ENCODE measurements at regions not wholly inside any gene's neighbourhood (a gene's known extent, or its start where the extent isn't known, plus 50 kb on each side); places are given as distances from the start of the nearest gene placed in this dataset.

DNA sequence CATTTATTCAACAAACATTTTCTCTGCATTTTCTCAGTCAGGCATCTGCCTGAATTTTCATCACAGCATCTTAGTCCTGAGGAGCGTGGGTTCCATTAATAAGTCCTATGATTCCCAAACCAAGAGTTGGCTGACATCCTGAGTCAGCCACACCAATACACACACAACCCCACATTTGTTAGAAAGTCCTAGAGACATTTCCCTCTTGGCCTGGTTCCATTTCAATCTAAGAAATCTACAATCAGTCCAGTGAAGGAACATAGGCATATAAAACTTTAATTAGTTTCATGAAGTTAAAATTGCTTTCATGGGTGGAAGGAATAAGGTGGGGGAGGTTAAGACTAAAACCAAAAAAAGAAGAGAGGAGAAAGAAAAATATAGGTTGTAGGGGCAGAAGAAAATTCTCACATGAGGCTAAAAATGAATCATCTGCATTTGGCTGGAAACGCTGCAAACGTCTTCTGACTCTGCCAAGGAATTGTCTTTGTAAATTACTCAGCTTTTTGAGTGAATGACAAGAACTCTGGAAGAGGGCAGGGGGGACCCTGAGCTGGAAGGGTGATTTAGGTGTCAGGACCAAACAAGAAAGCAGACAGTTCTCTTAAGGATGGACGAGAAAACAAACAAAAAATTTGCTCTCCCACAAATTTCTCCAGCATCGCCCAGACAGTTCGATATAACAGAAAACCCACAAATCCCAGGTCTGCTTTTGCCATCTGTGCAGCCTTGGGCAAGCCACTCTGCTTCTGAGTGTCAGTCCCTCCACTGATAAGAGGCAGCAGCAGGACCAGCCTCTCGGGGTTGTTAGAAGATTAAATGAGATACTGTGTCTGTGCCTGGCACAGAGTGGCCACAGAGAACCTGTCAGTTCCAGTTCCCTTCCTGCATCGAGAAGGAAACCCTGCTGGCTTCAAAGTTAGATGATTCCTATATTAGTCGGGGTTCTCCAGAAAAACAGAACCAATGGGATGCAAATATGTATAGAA, 289.7 kb downstream of the CDK5RAP2 start:
- DNase-seq = no peak

- DNase-seq = no peak
These were observed 290.9 kb downstream of the CDK5RAP2 start for GRCh38 chr9:120289098-120289497.

DNA sequence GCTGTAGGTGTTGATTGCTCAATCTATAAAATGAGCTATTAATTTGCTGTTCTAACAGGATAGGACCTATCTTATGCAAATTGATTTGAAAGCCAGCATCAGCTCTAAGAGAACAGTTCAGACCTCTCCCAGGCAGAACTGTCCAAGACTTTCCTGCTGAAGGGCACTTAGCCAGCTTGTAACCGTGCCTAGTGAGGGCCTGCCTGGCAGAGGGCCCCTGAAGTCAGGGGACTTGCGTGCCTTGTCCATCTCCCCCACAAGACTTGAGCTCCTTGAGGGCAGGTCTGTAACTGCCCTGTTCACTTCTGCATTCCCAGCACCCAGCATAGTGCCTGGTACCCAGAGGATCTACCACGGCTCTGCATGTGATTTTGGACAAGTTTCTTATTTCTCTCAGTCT, 293.4 kb downstream of the CDK5RAP2 start:
- DNase-seq = no peak

DNA sequence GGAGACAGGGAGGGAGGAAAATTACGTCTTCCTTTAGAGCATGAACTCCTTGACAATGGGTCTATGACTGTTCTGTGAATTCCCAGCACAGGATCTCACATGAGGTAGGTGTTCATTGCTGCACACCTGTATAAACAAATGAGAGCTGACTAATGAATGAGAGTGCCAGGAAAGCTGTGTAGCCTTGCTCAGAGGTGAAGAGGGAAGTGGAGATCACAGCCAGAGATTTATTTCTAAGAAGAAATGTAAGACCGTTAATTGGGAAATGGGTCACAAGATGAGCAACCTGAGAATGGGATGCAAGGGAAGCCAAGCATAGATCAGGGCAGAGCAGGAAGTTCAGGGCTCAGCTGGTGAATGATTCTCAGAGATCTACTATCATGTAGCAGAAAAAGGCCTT, 295.1 kb downstream of the CDK5RAP2 start:
- no peak for DNase-seq

DNA sequence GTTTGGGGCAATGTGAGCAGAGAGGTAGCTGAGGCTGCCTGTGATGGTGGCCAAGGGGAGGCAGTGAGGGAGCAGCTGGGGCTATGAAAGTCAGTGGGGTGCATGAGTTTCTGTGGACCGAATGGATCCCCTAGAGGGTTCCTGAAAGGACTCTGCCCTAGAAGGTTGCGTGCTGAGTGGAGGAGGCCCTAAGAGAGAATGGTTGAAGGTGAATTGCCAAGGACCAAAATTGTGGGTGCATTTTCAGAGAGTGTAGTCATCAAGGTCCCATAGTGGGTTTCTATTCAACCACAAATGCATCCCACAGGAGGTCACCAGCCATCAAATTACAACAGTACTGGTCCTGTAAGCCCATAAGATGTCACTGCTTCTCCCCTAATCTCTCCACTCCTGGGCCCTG, 298.3 kb downstream of the CDK5RAP2 start:
- DNase-seq = no peak

GRCh38 chr9:120267929-120268328, 312.0 kb downstream of the CDK5RAP2 start:
- no peak for DNase-seq

DNA sequence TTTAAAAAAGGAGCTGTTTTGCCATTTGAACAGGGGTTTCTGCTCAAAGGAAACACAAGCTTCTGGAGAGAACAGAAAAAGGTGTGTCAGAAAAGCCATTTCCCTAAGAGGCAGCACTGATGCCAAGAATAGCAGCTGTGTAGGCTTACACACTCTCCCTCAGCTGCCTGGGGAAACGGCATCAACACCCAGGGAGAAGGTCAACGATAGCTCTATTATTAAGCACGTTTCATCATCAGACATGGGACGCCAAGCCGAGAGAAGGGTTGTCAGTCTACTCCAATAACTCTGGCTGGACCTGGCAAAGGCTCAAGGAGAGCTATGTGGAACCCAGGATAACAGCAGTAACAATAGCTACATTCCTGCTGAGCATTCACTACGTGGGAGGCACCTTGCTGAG, 314.2 kb downstream of the CDK5RAP2 start:
- no peak for DNase-seq

DNA sequence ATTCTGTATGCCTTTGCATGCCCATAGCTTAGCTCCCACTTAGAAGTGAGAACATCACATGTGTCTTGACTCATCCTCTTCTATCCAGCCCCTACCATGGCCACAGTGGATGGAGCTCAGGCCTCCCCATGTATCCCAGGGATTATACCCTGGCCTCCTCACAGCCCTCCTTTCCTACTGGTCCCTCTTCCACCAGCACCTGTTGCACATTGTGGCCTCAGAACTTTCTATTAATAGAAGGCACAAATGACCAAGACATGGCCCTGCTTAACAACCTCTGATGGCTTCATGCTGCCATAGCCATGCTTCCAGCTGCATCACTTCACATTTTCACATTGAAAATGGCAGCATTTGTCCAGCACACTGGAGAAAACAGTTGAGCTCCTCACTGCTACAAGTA, 315.4 kb downstream of the CDK5RAP2 start:
- DNase-seq = no peak

DNA sequence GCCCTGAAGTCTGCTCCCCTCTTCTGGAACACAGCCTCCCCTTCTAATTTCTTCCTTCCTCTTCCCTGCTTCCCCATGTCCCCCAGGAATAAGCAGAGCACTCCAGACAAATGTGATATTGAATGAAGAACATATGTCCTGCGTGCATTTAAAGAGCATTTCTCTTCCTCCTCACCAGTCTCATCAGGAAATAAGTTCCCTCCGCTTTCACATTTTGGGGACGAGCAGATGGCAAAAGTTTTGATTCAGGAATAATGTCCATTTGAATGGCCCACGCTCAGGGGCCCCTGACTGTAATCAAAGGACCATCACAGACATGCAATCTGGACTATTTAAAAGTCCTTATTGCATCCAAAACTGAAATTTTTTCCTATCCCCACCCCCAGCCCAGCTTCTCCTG, 316.1 kb downstream of the CDK5RAP2 start:
- no peak for DNase-seq

DNA sequence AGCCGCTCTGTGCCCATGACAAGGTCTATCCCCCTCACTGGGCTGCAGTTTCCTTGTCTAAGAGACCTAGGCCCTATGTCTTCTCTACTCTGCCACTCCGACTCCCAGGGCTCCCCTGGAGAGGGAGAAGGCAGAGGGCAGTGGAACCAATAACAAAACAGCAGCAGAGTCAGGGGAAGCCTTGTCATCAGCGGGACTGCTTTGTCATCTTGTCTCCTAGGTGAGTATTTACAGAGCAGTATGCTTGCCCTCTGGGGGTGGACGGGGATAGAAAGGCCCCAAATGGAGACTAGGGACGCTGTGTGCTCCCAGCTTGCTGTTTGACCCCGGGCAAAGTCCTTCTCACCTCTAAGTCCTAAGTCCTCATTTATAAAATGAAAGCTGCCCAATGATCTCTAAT, 318.5 kb downstream of the CDK5RAP2 start:
- no peak for DNase-seq

- DNase-seq = no peak
These were observed 320.9 kb downstream of the CDK5RAP2 start for GRCh38 chr9:120259100-120259499.

DNA sequence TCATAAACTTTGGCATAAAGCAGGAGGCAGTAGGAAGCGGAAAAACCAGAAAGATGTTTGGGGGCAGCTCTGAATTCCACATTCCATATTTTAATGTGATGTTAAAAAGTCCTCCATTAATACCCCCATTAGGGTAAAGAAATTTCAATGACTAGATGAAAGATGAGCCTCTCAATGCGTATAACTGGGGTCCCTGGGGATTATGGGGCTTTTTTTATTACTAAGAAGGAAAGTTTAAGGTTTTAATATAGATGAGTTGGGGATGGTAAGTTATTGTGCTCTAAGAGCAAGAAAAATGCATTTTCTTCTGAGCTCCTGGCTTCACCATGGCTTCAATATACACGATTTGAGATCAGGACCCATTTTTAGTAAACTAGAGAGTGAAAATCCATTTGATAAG, 321.9 kb downstream of the CDK5RAP2 start:
- DNase-seq = no peak

- DNase-seq = no peak
These were observed 322.5 kb downstream of the CDK5RAP2 start for GRCh38 chr9:120257483-120257882.

GRCh38 chr9:120256146-120256545, 323.8 kb downstream of the CDK5RAP2 start:
- DNase-seq = no peak

DNA sequence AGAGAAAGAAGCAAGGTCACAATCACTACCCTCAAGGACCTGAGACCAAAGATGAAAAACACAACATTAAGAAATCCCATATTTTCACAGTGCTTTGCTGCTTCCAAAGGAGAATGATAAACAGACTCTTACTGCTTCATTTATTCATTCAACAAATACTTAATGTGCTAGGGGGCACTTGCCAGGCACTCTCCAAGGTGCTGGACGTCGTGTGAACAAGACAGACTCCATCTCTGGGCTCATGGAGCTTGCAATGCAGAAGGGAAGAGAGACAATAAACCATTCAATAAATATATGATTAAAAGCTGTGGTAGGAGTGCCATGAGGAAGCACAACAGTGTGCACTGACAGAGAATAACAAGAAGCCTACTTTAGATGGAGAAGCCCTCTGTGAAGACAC, 327.7 kb downstream of the CDK5RAP2 start:
- DNase-seq = no peak

DNA sequence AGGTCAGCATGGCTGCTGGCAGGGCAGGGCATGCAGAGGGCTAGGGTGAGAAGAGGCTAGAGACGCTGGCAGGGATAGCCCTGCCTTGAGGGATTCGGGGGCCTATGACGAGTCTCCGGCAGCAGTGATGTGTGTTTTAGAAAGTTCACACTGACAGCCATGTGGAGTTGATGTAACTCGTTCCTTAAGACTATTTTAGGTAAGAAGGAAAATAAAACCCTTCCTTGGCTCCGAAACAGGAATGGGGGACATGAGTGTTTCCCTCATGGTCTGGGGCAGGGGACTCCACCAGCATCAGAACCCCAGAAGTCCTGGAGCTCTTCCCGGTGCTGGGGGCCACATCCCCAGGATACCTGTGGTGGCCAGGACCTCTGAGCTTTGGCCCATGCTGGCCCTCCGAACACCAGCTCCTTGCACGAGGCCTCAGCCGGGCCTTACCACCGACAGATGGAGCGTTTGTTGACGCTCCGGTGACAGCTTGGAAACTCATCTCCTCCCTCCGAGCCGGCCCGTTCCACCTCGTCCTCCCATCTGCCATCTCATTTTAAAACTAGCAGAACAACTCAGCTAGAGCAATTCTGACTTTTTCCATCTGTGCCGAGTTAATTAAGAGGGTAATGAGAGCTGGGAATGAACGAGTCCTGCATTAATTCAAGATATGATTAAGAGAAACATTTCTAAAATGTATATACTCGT, 337.7 kb downstream of the CDK5RAP2 start:
- DNase-seq = no peak

DNA sequence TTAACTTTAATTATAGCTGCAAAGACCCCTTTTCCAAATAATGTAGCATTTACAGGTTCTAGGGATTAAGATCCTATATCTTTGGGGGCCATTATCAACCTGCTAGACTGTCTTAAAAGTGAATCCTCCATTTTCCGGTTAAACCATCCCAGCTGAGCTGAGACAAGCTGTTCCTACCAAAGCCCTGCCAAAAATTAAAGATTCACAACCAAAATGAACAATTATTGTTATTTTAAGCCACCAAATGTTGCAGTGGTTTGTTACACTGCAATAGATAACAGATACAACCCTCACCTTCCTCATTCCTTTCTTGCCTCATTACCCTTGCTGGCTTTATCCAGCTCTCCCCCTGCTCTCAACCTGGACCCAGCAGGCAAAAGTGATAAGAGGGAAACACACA, 343.4 kb downstream of the CDK5RAP2 start:
- no peak for DNase-seq

DNA sequence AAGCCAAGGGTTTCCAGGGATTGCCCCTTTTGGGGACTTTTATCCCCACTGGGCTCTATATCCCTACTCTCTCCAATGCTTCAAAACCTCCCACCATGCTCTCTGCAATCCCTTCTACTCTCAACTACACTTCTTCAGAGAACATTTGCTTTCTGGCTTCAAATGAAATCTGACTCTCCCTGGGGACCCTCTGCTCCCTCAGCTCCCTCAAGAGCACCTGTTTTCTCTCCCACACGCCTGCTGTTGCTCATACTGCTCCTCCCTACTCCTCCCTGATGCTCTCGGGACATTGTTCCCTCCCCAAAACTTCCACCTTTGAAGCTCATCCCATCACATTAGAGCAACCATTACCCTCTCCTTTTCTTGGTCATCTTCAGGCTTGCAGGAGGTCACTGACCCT, 344.9 kb downstream of the CDK5RAP2 start:
- DNase-seq = no peak

- DNase-seq = no peak
These were observed 349.7 kb downstream of the CDK5RAP2 start for GRCh38 chr9:120230227-120230626.

DNA sequence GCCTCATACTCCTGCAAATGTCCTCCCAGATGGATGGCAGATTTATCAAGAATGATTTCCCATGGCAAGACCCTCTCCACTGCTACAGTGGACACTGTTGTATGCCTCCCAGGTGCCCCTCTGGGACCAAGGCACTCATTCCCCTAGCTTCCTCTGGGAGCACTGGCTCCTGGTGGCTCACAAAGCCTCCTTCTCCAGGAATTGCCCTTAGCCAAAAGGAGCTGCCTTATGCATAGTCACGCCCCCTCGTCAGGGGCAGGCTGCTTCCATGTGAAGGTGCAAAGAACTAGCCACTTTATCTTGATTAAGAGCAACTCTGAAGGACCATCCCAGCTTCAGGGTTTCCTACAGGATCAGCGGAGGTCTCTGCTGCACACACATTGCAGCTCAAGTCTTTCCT, 358.1 kb downstream of the CDK5RAP2 start:
- DNase-seq = no peak

DNA sequence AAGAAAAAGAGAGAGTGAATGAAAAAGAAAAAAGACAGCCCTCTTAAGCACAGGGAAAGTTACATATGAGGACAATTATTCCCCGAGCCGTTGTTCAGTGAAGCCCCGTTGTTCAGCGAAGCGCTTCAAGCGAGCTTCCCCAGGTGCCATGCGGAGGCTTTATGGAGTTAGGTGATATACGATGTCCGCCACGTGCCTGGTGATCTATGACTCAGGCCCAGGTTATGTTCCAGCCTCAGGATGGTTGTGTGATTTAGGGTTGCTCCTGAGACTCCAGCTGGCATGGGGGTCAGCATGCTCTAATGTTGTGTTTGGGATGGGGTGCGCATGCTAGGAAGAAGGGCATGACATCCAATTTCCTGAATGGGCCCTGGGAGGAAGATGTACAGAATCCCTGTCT, 365.6 kb downstream of the CDK5RAP2 start:
- DNase-seq = no peak

GRCh38 chr9:120212853-120213200, 367.1 kb downstream of the CDK5RAP2 start:
- DNase-seq = no peak

GRCh38 chr9:120212153-120212852, 367.7 kb downstream of the CDK5RAP2 start:
- DNase-seq = no peak

GRCh38 chr9:120210274-120210673, 369.7 kb downstream of the CDK5RAP2 start:
- DNase-seq = no peak

Measured in activated CD4-positive, alpha-beta T cell treated with anti-CD3 and anti-CD28 coated beads, Interleukin-2, Interleukin-6, amounts not matched to agents 100 ng/mL and 50 ng/mL, durations not matched to agents 16 hours and 8 hours (primary cell).